Liver (tissue), 8 donors: ENCODE measurements at regions not wholly inside any gene's neighbourhood (a gene's known extent, or its start where the extent isn't known, plus 50 kb on each side); places are given as distances from the start of the nearest gene placed in this dataset.

Experiments
- DNase-seq: peaks from one replicate; pipeline ENCODE4 v3.0.0-alpha.2; 2017; ENCODE audit warnings: low spot score
- H3K27ac ChIP-seq, 2 donors: one replicate each; pipeline ENCODE4 v1.7.0; 2013; ENCODE audit warnings: inconsistent platforms in 2 of 2, low read length in 2 of 2, control low read depth in 1 of 2, low read depth in 1 of 2, mild to moderate bottlenecking in 1 of 2
- H3K27me3 ChIP-seq, 4 donors: one replicate each; pipeline versions ENCODE4 v1.6.1 to v1.7.0; 2013; ENCODE audit warnings: low read length in 3 of 4, inconsistent platforms in 1 of 4, mild to moderate bottlenecking in 1 of 4, moderate library complexity in 1 of 4; ENCODE audit not compliant: control insufficient read depth in 4 of 4, insufficient read depth in 4 of 4
- H3K36me3 ChIP-seq, 4 donors: one replicate each; pipeline versions ENCODE4 v1.6.1 to v1.7.0; 2013; ENCODE audit warnings: low read length in 3 of 4, mild to moderate bottlenecking in 3 of 4, low read depth in 1 of 4, moderate library complexity in 1 of 4; ENCODE audit not compliant: control insufficient read depth in 4 of 4, insufficient read depth in 3 of 4
- H3K4me1 ChIP-seq, 4 donors: one replicate each; pipeline versions ENCODE4 v1.6.1 to v1.7.0; 2013; ENCODE audit warnings: low read length in 3 of 4, mild to moderate bottlenecking in 3 of 4, moderate library complexity in 1 of 4; ENCODE audit not compliant: control insufficient read depth in 4 of 4, insufficient read depth in 4 of 4
- H3K4me3 ChIP-seq, 3 donors: one replicate each; pipeline versions ENCODE4 v1.6.1 to v1.7.0; 2013; ENCODE audit warnings: low read length in 3 of 3, control low read depth in 1 of 3, low read depth in 1 of 3, mild to moderate bottlenecking in 1 of 3
- H3K9ac ChIP-seq, 2 donors: one replicate each; pipeline ENCODE4 v1.7.0; 2013; ENCODE audit warnings: low read length in 2 of 2, mild to moderate bottlenecking in 2 of 2, moderate library complexity in 2 of 2, control low read depth in 1 of 2, low read depth in 1 of 2
- H3K9me3 ChIP-seq, 4 donors: one replicate each; pipeline versions ENCODE4 v1.6.1 to v1.7.0; 2013; ENCODE audit warnings: low read length in 3 of 4; ENCODE audit not compliant: control insufficient read depth in 4 of 4
- ATF3 ChIP-seq: IDR thresholded peaks from 2 replicates; pipeline ENCODE4 v1.6.1; 2016; ENCODE audit warnings: antibody characterized with exemption
- CTCF ChIP-seq: fragments of 150-350 bp; IDR thresholded peaks from 2 replicates; pipeline ENCODE4 v1.5.1; 2017; ENCODE audit warnings: improper control_type of control experiment, low read depth, low read length; ENCODE audit not compliant: missing input control
- EGR1 ChIP-seq, 2 donors: IDR thresholded peaks; 2 replicates each; pipeline ENCODE4 v1.6.1; 2016 to 2018; ENCODE audit warnings: antibody characterized with exemption in 2 of 2, low read depth in 2 of 2
- FOXA1 ChIP-seq: IDR thresholded peaks from 2 replicates; pipeline ENCODE4 v1.6.1; 2016; ENCODE audit warnings: antibody characterized with exemption
- FOXA2 ChIP-seq: IDR thresholded peaks from 2 replicates; pipeline ENCODE4 v1.6.1; 2016; ENCODE audit warnings: antibody characterized with exemption
- GABPA ChIP-seq, 2 donors: IDR thresholded peaks in 1 of 2; conservative IDR thresholded peaks in 1 of 2; 2 replicates each; pipeline ENCODE4 v1.6.1; 2016; ENCODE audit warnings: antibody characterized with exemption in 2 of 2, mild to moderate bottlenecking in 1 of 2, moderate library complexity in 1 of 2
- HNF4A ChIP-seq, 2 donors: conservative IDR thresholded peaks; 2 replicates each; pipeline ENCODE4 v1.6.1; 2016; ENCODE audit warnings: antibody characterized with exemption in 2 of 2, mild to moderate bottlenecking in 2 of 2
- HNF4G ChIP-seq: IDR thresholded peaks from 2 replicates; pipeline ENCODE4 v1.6.1; 2016; ENCODE audit warnings: antibody characterized with exemption
- JUND ChIP-seq, 2 donors: IDR thresholded peaks; 2 replicates each; pipeline ENCODE4 v1.6.1; 2016; ENCODE audit warnings: antibody characterized with exemption in 2 of 2
- MAX ChIP-seq: IDR thresholded peaks from 2 replicates; pipeline ENCODE4 v1.6.1; 2016; ENCODE audit warnings: antibody characterized with exemption
- NR2F2 ChIP-seq: IDR thresholded peaks from 2 replicates; pipeline ENCODE4 v1.6.1; 2016; ENCODE audit warnings: antibody characterized with exemption
- RAD21 ChIP-seq, 2 donors: IDR thresholded peaks; 2 replicates each; pipeline ENCODE4 v1.6.1; 2016; ENCODE audit warnings: antibody characterized with exemption in 2 of 2, mild to moderate bottlenecking in 2 of 2
- RXRA ChIP-seq, 2 donors: IDR thresholded peaks; 2 replicates each; pipeline ENCODE4 v1.6.1; 2017 to 2018; ENCODE audit warnings: antibody characterized with exemption in 2 of 2, mild to moderate bottlenecking in 1 of 2
- SP1 ChIP-seq: IDR thresholded peaks from 2 replicates; pipeline ENCODE4 v1.6.1; 2018; ENCODE audit warnings: antibody characterized with exemption, mild to moderate bottlenecking
- TAF1 ChIP-seq: conservative IDR thresholded peaks from 2 replicates; pipeline ENCODE4 v1.6.1; 2016; ENCODE audit warnings: antibody characterized with exemption, mild to moderate bottlenecking
- YY1 ChIP-seq: IDR thresholded peaks from 2 replicates; pipeline ENCODE4 v1.6.1; 2016; ENCODE audit warnings: antibody characterized with exemption, mild to moderate bottlenecking
- ZBTB33 ChIP-seq: IDR thresholded peaks from 2 replicates; pipeline ENCODE4 v1.6.1; 2016; ENCODE audit warnings: antibody characterized with exemption
- WGBS: extraction: QIAGEN DNeasy Blood & Tissue Kit; methylation state at CpG from one replicate; pipeline ENCODE4 v1.1.7; 2013; 5-methylcytosine and 5-hydroxymethylcytosine counted together
- TF ChIP-seq, protein P1 (sequence below): IDR thresholded peaks from 2 replicates; pipeline ENCODE4 v1.6.1; 2016; ENCODE audit warnings: antibody characterized with exemption, mild to moderate bottlenecking
- donor health status: healthy.
- donor health status: healthy.
- donor health status: healthy.
- donor health status: healthy.
- donor health status: healthy.

DNA sequence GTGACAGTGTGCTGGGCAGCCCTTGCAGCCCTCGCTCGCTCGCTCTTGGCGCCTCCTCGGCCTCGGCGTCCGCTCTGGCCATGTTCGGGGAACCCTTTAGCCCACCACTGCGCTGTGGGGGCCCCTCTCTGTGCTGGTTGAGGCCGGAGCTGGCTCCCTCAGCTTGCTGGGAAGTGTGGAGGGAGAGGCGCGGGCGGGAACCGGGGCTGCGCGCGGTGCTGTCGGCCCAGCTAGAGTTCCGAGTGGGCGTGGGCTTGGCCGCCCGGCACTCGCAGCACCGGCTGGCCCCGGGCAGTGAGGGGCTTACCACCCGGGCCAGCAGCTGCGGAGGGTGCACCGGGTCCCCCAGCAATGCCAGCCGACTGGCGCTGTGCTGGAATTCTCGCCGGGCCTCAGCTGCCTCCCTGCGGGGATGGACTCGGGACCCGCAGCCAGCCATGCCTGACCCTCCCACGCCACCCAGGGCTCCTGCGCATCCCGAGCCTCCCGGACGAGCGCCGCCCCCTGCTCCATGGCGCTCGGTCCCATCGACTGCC lies 770.1 kb upstream of the GALNTL6 start:
- Histone ChIP-seq H3K27ac (no peak overlapping the region), H3K4me1 (no peaks in the 10 kb centered on the region), H3K9ac (no peak overlapping the region), H3K36me3 (no peaks in the 10 kb centered on the region), H3K4me3 (no peak overlapping the region), H3K27me3 (no peaks in the 10 kb centered on the region), H3K9me3 (peaks cover 0 to 3% (median 0%) of the 10 kb centered on the region in 4 donors)
- WGBS, result 96% methylated on average over 46 of the region's 46 CpGs
- TF ChIP-seq YY1 (no peak), JUND (IDR thresholded peaks at IDR 0.05) (no peak), CTCF (no peak)
- TF ChIP-seq, protein P1, sequence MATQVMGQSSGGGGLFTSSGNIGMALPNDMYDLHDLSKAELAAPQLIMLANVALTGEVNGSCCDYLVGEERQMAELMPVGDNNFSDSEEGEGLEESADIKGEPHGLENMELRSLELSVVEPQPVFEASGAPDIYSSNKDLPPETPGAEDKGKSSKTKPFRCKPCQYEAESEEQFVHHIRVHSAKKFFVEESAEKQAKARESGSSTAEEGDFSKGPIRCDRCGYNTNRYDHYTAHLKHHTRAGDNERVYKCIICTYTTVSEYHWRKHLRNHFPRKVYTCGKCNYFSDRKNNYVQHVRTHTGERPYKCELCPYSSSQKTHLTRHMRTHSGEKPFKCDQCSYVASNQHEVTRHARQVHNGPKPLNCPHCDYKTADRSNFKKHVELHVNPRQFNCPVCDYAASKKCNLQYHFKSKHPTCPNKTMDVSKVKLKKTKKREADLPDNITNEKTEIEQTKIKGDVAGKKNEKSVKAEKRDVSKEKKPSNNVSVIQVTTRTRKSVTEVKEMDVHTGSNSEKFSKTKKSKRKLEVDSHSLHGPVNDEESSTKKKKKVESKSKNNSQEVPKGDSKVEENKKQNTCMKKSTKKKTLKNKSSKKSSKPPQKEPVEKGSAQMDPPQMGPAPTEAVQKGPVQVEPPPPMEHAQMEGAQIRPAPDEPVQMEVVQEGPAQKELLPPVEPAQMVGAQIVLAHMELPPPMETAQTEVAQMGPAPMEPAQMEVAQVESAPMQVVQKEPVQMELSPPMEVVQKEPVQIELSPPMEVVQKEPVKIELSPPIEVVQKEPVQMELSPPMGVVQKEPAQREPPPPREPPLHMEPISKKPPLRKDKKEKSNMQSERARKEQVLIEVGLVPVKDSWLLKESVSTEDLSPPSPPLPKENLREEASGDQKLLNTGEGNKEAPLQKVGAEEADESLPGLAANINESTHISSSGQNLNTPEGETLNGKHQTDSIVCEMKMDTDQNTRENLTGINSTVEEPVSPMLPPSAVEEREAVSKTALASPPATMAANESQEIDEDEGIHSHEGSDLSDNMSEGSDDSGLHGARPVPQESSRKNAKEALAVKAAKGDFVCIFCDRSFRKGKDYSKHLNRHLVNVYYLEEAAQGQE, result no peak
- DNase-seq, result no peak

- H3K4me1 ChIP-seq, result no peaks in the 10 kb centered on the region
- H3K27me3 ChIP-seq, result no peaks in the 10 kb centered on the region
- H3K9me3 ChIP-seq, result no peaks in the 10 kb centered on the region
- no peaks in the 10 kb centered on the region for H3K36me3 ChIP-seq
- no peak overlapping the region for H3K4me3 ChIP-seq
- H3K27ac ChIP-seq, result no peak overlapping the region
- H3K9ac ChIP-seq, result no peak overlapping the region
- no peak for DNase-seq
- TF ChIP-seq ATF3 (no peak), FOXA1 (no peak), EGR1 (IDR thresholded peaks at IDR 0.05; ENCODE audit: low read depth in 2 of 2) (no peak), YY1 (no peak), FOXA2 (no peak), SP1 (no peak), NR2F2 (no peak), HNF4A (conservative IDR thresholded peaks at IDR 0.05) (no peak), MAX (no peak), TAF1 (no peak), HNF4G (no peak), CTCF (no peak), RAD21 (IDR thresholded peaks at IDR 0.05) (no peak), GABPA (IDR thresholded peaks at IDR 0.05 in 1 of 2, conservative IDR thresholded peaks at IDR 0.05 in 1 of 2) (no peak), ZBTB33 (no peak), RXRA (IDR thresholded peaks at IDR 0.05) (no peak), JUND (IDR thresholded peaks at IDR 0.05) (no peak)
- TF ChIP-seq, protein P1, result no peak
- WGBS, result 90% methylated on average over 3 of the region's 3 CpGs
Measured at GRCh38 chr4:171035909-171036308, 777.3 kb upstream of the GALNTL6 start.
